ENCODE measurements at regions not wholly inside any gene's neighbourhood (a gene's known extent, or its start where the extent isn't known, plus 50 kb on each side); places are given as distances from the start of the nearest gene placed in this dataset.

GRCh38 chr1:219071209-219071608, 102.5 kb upstream of the LYPLAL1 start:
- no peaks in the 10 kb centered on the region for H3K27me3 ChIP-seq (replicated peaks in 1 of 2; ENCODE audit: control insufficient read depth in 2 of 2, insufficient read depth in 2 of 2, low read length in 1 of 2)
- no peak overlapping the region for H2AFZ ChIP-seq (ENCODE audit: control insufficient read depth, low read depth, low read length)
- DNase-seq (ENCODE audit: low read depth, low spot score) (no peak), ATAC-seq (no peak), FAIRE-seq (no peak)
- BruUV-seq (replicated peaks) = no TSS peak
- ChIA-PET CTCF (no interaction called here), RAD21 (ENCODE audit: unreplicated experiment) (no interaction called here), POLR2A (no interaction called here), SMC1A (ENCODE audit: uncharacterized antibody, unreplicated experiment) (no interaction called here)
- no peak overlapping the region for H3K4me2 ChIP-seq (ENCODE audit: control insufficient read depth, insufficient read depth)
- H3K9me3 ChIP-seq (replicated peaks; ENCODE audit: control insufficient read depth, insufficient read depth, low read length) = no peaks in the 10 kb centered on the region; the same call in 2 of the 3 replicates
- H3K36me3 ChIP-seq (ENCODE audit: control insufficient read depth in 2 of 2, insufficient read depth in 2 of 2, low read length in 1 of 2) = no peaks in the 10 kb centered on the region
- no peaks in the 10 kb centered on the region for H3K4me1 ChIP-seq (ENCODE audit: control insufficient read depth, insufficient read depth, low read length)
- no peak overlapping the region for H3K27ac ChIP-seq (ENCODE audit: control insufficient read depth, insufficient read depth)
- WGBS (ENCODE audit: insufficient coverage, insufficient replicate concordance, low lambda C conversion rate, missing lambda C conversion rate) = 27% methylated on average over 4 of the region's 4 CpGs
- intact Hi-C loops (cut with micrococcal nuclease; ENCODE audit: unreplicated experiment) = no loop called here
- no peaks in the 10 kb centered on the region for H4K20me1 ChIP-seq (ENCODE audit: control insufficient read depth, insufficient read depth)
- no peak overlapping the region for H3K4me3 ChIP-seq
- in situ Hi-C loops (cut with MboI) = no loop called here
- H3K79me2 ChIP-seq (ENCODE audit: control insufficient read depth, insufficient read depth, low read length) = no peaks in the 10 kb centered on the region
- no peak overlapping the region for H3K9ac ChIP-seq (ENCODE audit: control insufficient read depth, insufficient read depth, low read length)
- TF ChIP-seq SMARCA5 (IDR thresholded peaks at IDR 0.05) (no peak), ZNF24 (IDR thresholded peaks at IDR 0.05) (no peak), IKZF1 (conservative IDR thresholded peaks at IDR 0.05) (no peak), STAT1 (conservative IDR thresholded peaks at IDR 0.05) (no peak), PBX3 (IDR thresholded peaks at IDR 0.05; ENCODE audit: insufficient replicate concordance, low read depth, low read length) (no peak), ZBTB11 (CRISPR knock-in tag; IDR thresholded peaks at IDR 0.05) (no peak), ATF2 (IDR thresholded peaks at IDR 0.05; ENCODE audit: low read length) (no peak), NKRF (conservative IDR thresholded peaks at IDR 0.05) (no peak), ZBED1 (IDR thresholded peaks at IDR 0.05; ENCODE audit: borderline replicate concordance) (no peak), CHD1 (IDR thresholded peaks at IDR 0.05; ENCODE audit: low read depth, low read length) (no peak), ZNF687 (IDR thresholded peaks at IDR 0.05) (no peak)

Data from GM12878 (cell line).